Mesendoderm (in vitro differentiated cells): ENCODE measurements at regions not wholly inside any gene's neighbourhood (a gene's known extent, or its start where the extent isn't known, plus 50 kb on each side); places are given as distances from the start of the nearest gene placed in this dataset.

Experiments used
- DNase-seq: peaks from one replicate; pipeline ENCODE4 v3.0.0; 2013
- H2AK5ac ChIP-seq: 2 replicates; pipeline ENCODE4 v1.6.1; 2013; ENCODE audit warnings: low read length, inconsistent platforms
- H2BK120ac ChIP-seq: 2 replicates; pipeline ENCODE4 v1.6.1; 2013; ENCODE audit warnings: low read depth, mild to moderate bottlenecking, low read length, moderate library complexity, mixed read lengths
- H2BK15ac ChIP-seq: replicated peaks from 2 replicates; pipeline ENCODE4 v1.6.1; 2013; ENCODE audit warnings: low read depth, mild to moderate bottlenecking, moderate library complexity
- H2BK5ac ChIP-seq: 2 replicates; pipeline ENCODE4 v1.6.1; 2013; ENCODE audit warnings: low read length, inconsistent platforms
- H3K18ac ChIP-seq: 2 replicates; pipeline ENCODE4 v1.6.1; 2013; ENCODE audit warnings: mild to moderate bottlenecking, low read length, mixed read lengths
- H3K23ac ChIP-seq: one replicate; pipeline ENCODE4 v1.6.1; 2013; ENCODE audit warnings: low read length
- H3K27ac ChIP-seq: 2 replicates; pipeline ENCODE4 v1.5.1; 2013; ENCODE audit warnings: low read depth, mild to moderate bottlenecking, inconsistent platforms, low read length, moderate library complexity
- H3K27me3 ChIP-seq: 2 replicates; pipeline ENCODE4 v1.6.1; 2013; ENCODE audit warnings: low read length, control low read depth, mild to moderate bottlenecking, inconsistent platforms; ENCODE audit not compliant: insufficient read depth, poor library complexity
- H3K36me3 ChIP-seq: 2 replicates; pipeline ENCODE4 v1.6.1; 2013; ENCODE audit warnings: low read length, inconsistent platforms; ENCODE audit not compliant: control insufficient read depth, insufficient read depth
- H3K4ac ChIP-seq: one replicate; pipeline ENCODE4 v1.6.1; 2013; ENCODE audit warnings: low read depth, mild to moderate bottlenecking, low read length, moderate library complexity
- H3K4me1 ChIP-seq: 2 replicates; pipeline ENCODE4 v1.6.1; 2013; ENCODE audit warnings: low read depth, low read length, inconsistent platforms; ENCODE audit not compliant: control insufficient read depth
- H3K4me2 ChIP-seq: 2 replicates; pipeline ENCODE4 v1.6.1; 2013; ENCODE audit warnings: low read length
- H3K4me3 ChIP-seq: 2 replicates; pipeline ENCODE4 v1.5.1; 2013; ENCODE audit warnings: mild to moderate bottlenecking, low read length
- H3K56ac ChIP-seq: one replicate; pipeline ENCODE4 v1.6.1; 2013; ENCODE audit warnings: low read length
- H3K79me1 ChIP-seq: 2 replicates; pipeline ENCODE4 v1.6.1; 2013; ENCODE audit warnings: low read length, inconsistent platforms
- H3K79me2 ChIP-seq: 2 replicates; pipeline ENCODE4 v1.6.1; 2013; ENCODE audit warnings: mild to moderate bottlenecking, low read length; ENCODE audit not compliant: control insufficient read depth, insufficient read depth
- H3K9ac ChIP-seq: 2 replicates; pipeline ENCODE4 v1.6.1; 2013; ENCODE audit warnings: low read length, inconsistent platforms
- H4K5ac ChIP-seq: one replicate; pipeline ENCODE4 v1.6.1; 2013; ENCODE audit warnings: low read length
- H4K8ac ChIP-seq: one replicate; pipeline ENCODE4 v1.6.1; 2013; ENCODE audit warnings: low read depth, mild to moderate bottlenecking, control low read depth, low read length, moderate library complexity
- WGBS: extraction: QIAGEN DNeasy Blood & Tissue Kit; methylation state at CpG from one replicate; pipeline ENCODE4 v1.1.7; 2013; ENCODE audit warnings: low lambda C conversion rate, missing lambda C conversion rate; ENCODE audit not compliant: insufficient coverage; ENCODE audit errors: extremely low coverage; 5-methylcytosine and 5-hydroxymethylcytosine counted together

DNA sequence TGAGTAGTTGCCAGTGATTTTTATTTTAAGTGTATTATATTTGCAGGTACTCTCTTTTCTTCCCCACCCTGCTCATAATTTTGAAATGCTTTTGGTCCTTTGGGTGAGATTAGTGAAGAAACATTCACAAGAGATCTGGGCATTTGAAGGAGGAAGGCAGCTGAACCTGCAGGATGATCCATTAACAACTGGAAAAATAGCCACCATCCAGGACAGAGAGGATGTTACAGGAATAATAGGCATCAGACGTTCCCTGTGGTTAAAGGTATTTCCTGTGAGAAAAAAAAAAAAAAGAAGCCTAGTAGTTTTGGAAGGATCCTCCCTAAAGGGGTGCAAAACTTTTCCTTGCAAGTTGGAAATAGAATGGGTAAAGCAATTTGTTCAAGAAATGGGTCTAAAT, 145.3 kb downstream of the SLC38A4 start:
- H2AK5ac ChIP-seq: no peak overlapping the region
- H3K36me3 ChIP-seq: no peaks in the 10 kb centered on the region
- no peaks in the 10 kb centered on the region for H3K79me1 ChIP-seq
- H4K5ac ChIP-seq: no peak overlapping the region
- no peak overlapping the region for H3K4ac ChIP-seq
- H3K79me2 ChIP-seq: no peaks in the 10 kb centered on the region
- DNase-seq: peak; percentile 43
- no peak overlapping the region for H3K27ac ChIP-seq
- no peak overlapping the region for H3K9ac ChIP-seq
- no peak overlapping the region for H3K4me2 ChIP-seq
- no peak overlapping the region for H3K4me3 ChIP-seq
- WGBS: no CpG with 5 or more reads among the region's 1 CpG
- no peak overlapping the region for H2BK5ac ChIP-seq
- H3K4me1 ChIP-seq: no peaks in the 10 kb centered on the region
- H2BK15ac ChIP-seq: no peak overlapping the region
- no peak overlapping the region for H2BK120ac ChIP-seq
- no peak overlapping the region for H3K56ac ChIP-seq
- H3K27me3 ChIP-seq: no peaks in the 10 kb centered on the region
- H3K23ac ChIP-seq: no peak overlapping the region
- no peak overlapping the region for H3K18ac ChIP-seq
- H4K8ac ChIP-seq: no peak overlapping the region

DNA sequence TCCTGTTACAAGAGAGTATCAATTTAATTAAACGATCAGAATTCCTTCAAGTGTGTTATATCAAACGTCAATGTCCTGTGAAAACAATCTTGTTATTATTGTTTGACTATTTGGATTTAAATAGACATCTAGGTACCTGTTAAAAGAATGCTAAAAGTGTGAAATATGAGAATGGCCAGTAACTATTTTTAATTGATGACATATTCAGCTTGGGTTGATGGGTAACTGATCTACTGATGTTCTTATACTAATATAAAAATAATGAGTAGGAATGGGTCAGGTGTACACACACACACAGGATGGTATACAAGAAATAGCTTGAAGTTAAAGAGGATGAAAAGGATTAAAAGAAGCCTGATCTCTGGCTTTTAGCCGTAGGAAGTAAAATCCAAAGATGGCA, 146.0 kb downstream of the SLC38A4 start:
- no peaks in the 10 kb centered on the region for H3K27me3 ChIP-seq

DNA sequence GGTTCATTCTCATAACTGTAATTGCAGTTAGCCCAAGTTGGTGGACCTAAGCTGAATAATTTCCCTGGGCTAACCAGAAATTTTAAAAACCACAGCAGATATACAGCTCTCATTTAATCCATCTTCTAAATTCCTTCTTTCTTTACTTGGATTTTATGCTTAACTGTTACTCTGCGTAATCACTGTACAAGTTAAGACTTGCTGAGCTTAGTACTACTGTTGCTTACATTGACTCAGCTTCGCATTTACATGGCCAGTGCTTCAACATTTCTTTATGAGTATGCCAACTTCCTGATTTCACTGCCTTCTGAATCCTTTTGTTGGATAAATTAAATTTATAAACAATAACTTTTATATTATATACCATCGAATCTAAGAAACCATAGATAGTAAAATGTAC, 147.4 kb downstream of the SLC38A4 start:
- Histone ChIP-seq H3K23ac (no peak overlapping the region), H3K27me3 (no peaks in the 10 kb centered on the region), H2BK5ac (no peak overlapping the region), H3K27ac (no peak overlapping the region), H3K56ac (no peak overlapping the region), H3K4me2 (no peak overlapping the region), H2BK15ac (no peak overlapping the region), H3K18ac (no peak overlapping the region), H2BK120ac (no peak overlapping the region), H4K8ac (no peak overlapping the region), H3K79me2 (no peaks in the 10 kb centered on the region), H3K79me1 (no peaks in the 10 kb centered on the region), H2AK5ac (no peak overlapping the region), H4K5ac (no peak overlapping the region), H3K36me3 (no peaks in the 10 kb centered on the region), H3K9ac (no peak overlapping the region), H3K4ac (no peak overlapping the region), H3K4me1 (no peaks in the 10 kb centered on the region), H3K4me3 (no peak overlapping the region)
- no peak for DNase-seq
- 100% methylated on average over 1 of the region's 3 CpGs for WGBS

More for the DNA sequence above, 146.0 kb downstream of the SLC38A4 start:
- no peak overlapping the region for H2BK15ac ChIP-seq
- H3K9ac ChIP-seq: no peak overlapping the region
- H3K4me3 ChIP-seq: no peak overlapping the region
- no peaks in the 10 kb centered on the region for H3K4me1 ChIP-seq
- H3K18ac ChIP-seq: no peak overlapping the region
- H3K4me2 ChIP-seq: no peak overlapping the region
- H3K4ac ChIP-seq: no peak overlapping the region
- no peak overlapping the region for H2BK120ac ChIP-seq
- no peak overlapping the region for H3K56ac ChIP-seq
- no peaks in the 10 kb centered on the region for H3K79me2 ChIP-seq
- H2AK5ac ChIP-seq: no peak overlapping the region
- no peak overlapping the region for H3K23ac ChIP-seq
- no peak overlapping the region for H2BK5ac ChIP-seq
- H3K36me3 ChIP-seq: no peaks in the 10 kb centered on the region
- no peak overlapping the region for H4K8ac ChIP-seq
- H4K5ac ChIP-seq: no peak overlapping the region
- no CpG with 5 or more reads among the region's 3 CpGs for WGBS
- H3K79me1 ChIP-seq: no peaks in the 10 kb centered on the region
- DNase-seq: no peak
- H3K27ac ChIP-seq: no peak overlapping the region

DNA sequence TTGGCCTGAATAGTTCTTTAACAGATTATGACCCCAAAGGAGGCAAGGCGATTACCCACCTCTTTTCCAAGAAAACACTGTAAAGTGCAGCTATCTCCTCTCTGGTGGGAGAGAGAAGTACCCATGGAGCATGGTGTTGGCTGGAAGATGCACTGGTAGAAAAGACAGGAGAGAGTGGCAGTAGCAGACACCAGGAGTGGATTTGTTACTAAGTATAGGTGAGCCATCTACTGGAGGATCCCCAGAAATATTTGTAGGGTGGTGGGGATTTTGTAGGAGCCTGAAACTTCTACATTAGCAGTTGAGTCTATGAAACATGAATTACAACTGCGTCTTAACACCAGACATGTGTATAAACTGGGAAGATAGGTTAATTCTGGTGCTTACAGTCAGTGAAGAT, 148.0 kb downstream of the SLC38A4 start:
- Histone ChIP-seq H3K27me3 (no peaks in the 10 kb centered on the region), H3K23ac (no peak overlapping the region), H3K36me3 (no peaks in the 10 kb centered on the region), H3K4ac (no peak overlapping the region), H4K5ac (no peak overlapping the region), H3K79me1 (no peaks in the 10 kb centered on the region), H4K8ac (no peak overlapping the region), H3K4me2 (no peak overlapping the region), H3K18ac (no peak overlapping the region), H3K56ac (no peak overlapping the region), H3K27ac (no peak overlapping the region), H2AK5ac (no peak overlapping the region), H3K4me3 (no peak overlapping the region), H2BK15ac (no peak overlapping the region), H2BK120ac (no peak overlapping the region), H3K9ac (no peak overlapping the region), H3K79me2 (no peaks in the 10 kb centered on the region), H2BK5ac (no peak overlapping the region), H3K4me1 (no peaks in the 10 kb centered on the region)
- peak; percentile 69 for DNase-seq
- WGBS: no CpG with 5 or more reads among the region's 2 CpGs

DNA sequence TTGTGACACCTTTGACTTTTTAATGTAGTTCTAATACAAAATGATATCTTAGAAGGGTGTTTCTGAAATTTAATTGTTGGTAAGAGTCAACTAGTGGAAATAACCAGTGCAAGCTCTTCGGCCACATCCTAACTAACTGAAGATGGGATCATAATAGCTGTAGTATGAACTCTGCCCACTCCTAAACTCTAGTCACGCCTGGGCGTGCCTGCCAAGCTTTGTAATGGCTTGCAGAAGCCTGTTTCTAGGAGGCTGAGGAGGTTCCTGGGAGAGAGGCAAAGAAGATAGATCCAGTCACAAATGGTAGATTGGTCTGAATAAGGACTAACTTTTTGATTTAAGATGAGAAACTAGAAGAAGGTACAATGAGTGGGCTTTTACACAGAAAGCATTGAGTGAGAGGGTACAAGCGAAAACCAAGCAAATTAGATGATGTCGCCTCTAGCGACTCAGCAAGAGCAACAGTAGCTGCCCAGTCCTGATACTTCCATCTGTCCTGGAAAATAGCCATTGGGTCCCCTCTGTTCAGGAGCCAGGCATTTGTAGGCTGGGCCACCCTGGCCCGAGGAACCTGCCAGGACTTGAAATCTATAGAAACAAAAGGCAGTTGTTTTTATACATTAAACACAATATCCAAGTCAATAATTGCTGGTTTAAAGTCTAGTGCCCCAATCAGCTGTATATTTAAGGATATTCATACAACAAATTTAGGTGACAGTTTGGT, 148.8 kb downstream of the SLC38A4 start:
- Histone ChIP-seq H3K56ac (no peak overlapping the region), H4K8ac (no peak overlapping the region), H3K79me2 (no peaks in the 10 kb centered on the region), H3K18ac (no peak overlapping the region), H2BK5ac (no peak overlapping the region), H3K4me2 (no peak overlapping the region), H2BK15ac (no peak overlapping the region), H3K4me1 (no peaks in the 10 kb centered on the region), H3K27ac (no peak overlapping the region), H3K36me3 (no peaks in the 10 kb centered on the region), H3K4me3 (no peak overlapping the region), H2BK120ac (no peak overlapping the region), H2AK5ac (no peak overlapping the region), H4K5ac (no peak overlapping the region), H3K9ac (no peak overlapping the region), H3K27me3 (no peaks in the 10 kb centered on the region), H3K23ac (no peak overlapping the region), H3K79me1 (no peaks in the 10 kb centered on the region), H3K4ac (no peak overlapping the region)
- no peak for DNase-seq
- no CpG with 5 or more reads among the region's 7 CpGs for WGBS

DNA sequence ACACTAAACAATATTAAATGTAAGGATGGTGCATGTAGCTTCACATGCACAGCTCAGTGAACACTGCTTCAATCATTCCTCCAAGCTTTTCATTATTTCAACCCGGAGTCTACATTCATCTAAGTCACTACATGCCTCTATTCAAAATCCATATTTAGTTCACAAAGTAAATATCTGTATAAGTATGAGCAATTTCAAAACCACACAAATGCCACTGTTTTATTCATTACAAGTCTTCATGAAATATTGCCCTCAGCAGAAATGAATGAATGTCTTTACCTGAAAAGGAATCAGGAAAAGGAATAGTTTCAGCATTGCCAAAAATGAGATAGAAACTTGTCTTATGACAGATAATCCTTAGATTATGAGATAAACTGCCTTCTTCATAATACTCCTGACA, 149.4 kb downstream of the SLC38A4 start:
- H3K9ac ChIP-seq: no peak overlapping the region
- H3K79me2 ChIP-seq: no peaks in the 10 kb centered on the region
- H2BK5ac ChIP-seq: no peak overlapping the region
- H4K8ac ChIP-seq: no peak overlapping the region
- H2AK5ac ChIP-seq: no peak overlapping the region
- H2BK120ac ChIP-seq: no peak overlapping the region
- no peak overlapping the region for H3K27ac ChIP-seq
- no peak overlapping the region for H4K5ac ChIP-seq
- H3K23ac ChIP-seq: no peak overlapping the region
- WGBS: no CpG with 5 or more reads among the region's 1 CpG
- no peak overlapping the region for H3K4me2 ChIP-seq
- no peaks in the 10 kb centered on the region for H3K4me1 ChIP-seq
- no peak overlapping the region for H3K18ac ChIP-seq
- no peaks in the 10 kb centered on the region for H3K36me3 ChIP-seq
- no peak overlapping the region for H3K4ac ChIP-seq
- H3K27me3 ChIP-seq: no peaks in the 10 kb centered on the region
- H3K56ac ChIP-seq: no peak overlapping the region
- H2BK15ac ChIP-seq: no peak overlapping the region
- no peaks in the 10 kb centered on the region for H3K79me1 ChIP-seq
- no peak for DNase-seq
- no peak overlapping the region for H3K4me3 ChIP-seq
